Activated T-helper 9 cell treated with anti-CD3 and anti-CD28 coated beads, Interleukin-2, amount 50 U/mL, for 16 hours (primary cell): ENCODE measurements at regions not wholly inside any gene's neighbourhood (a gene's known extent, or its start where the extent isn't known, plus 50 kb on each side); places are given as distances from the start of the nearest gene placed in this dataset.
"Not testable (repeated sequence)": the region's sequence is repeated elsewhere in the genome, so short reads cannot be mapped to it uniquely, and the experiment has no call there.

Source experiments
- DNase-seq: peaks from one replicate; pipeline ENCODE4 v3.0.0-alpha.2; 2020; ENCODE audit warnings: low read depth

- DNase-seq: no peak
Observed at GRCh38 chr3:31290046-31290445, 242.7 kb upstream of the STT3B start.

GRCh38 chr3:31291818-31292217, 240.9 kb upstream of the STT3B start:
- DNase-seq: no peak

GRCh38 chr3:31294430-31295149, 238.1 kb upstream of the STT3B start:
- no peak for DNase-seq

GRCh38 chr3:31295150-31295765, 237.5 kb upstream of the STT3B start:
- DNase-seq: no peak

GRCh38 chr3:31297726-31298298, 234.9 kb upstream of the STT3B start:
- DNase-seq: no peak

GRCh38 chr3:31300456-31301443, 232.0 kb upstream of the STT3B start:
- DNase-seq: no peak

- no peak for DNase-seq
Observed at GRCh38 chr3:31302343-31302742, 230.4 kb upstream of the STT3B start.

GRCh38 chr3:31305340-31305739, 227.4 kb upstream of the STT3B start:
- DNase-seq: no peak

- DNase-seq: no peak
Observed at GRCh38 chr3:31307131-31307785, 225.5 kb upstream of the STT3B start.

GRCh38 chr3:31311559-31311958, 221.2 kb upstream of the STT3B start:
- DNase-seq: no peak

- no peak for DNase-seq
Observed at GRCh38 chr3:31312400-31312799, 220.3 kb upstream of the STT3B start.

GRCh38 chr3:31314258-31314657, 218.5 kb upstream of the STT3B start:
- no peak for DNase-seq

- DNase-seq: no peak
Observed at GRCh38 chr3:31319332-31319731, 213.4 kb upstream of the STT3B start.

GRCh38 chr3:31321620-31322019, 211.1 kb upstream of the STT3B start:
- DNase-seq: no peak

- no peak for DNase-seq
Observed at GRCh38 chr3:31322460-31322859, 210.3 kb upstream of the STT3B start.

GRCh38 chr3:31327826-31328357, 204.8 kb upstream of the STT3B start:
- DNase-seq: not testable (repeated sequence)

GRCh38 chr3:31331278-31331677, 201.4 kb upstream of the STT3B start:
- no peak for DNase-seq

- no peak for DNase-seq
Observed at GRCh38 chr3:31341130-31341529, 191.6 kb upstream of the STT3B start.

- DNase-seq: no peak
Observed at GRCh38 chr3:31343075-31343474, 189.7 kb upstream of the STT3B start.

- DNase-seq: no peak
Observed at GRCh38 chr3:31345581-31345980, 187.1 kb upstream of the STT3B start.

- DNase-seq: no peak
Observed at GRCh38 chr3:31346542-31346979, 186.2 kb upstream of the STT3B start.
